ENCODE measurements at regions not wholly inside any gene's neighbourhood (a gene's known extent, or its start where the extent isn't known, plus 50 kb on each side); places are given as distances from the start of the nearest gene placed in this dataset.

DNA sequence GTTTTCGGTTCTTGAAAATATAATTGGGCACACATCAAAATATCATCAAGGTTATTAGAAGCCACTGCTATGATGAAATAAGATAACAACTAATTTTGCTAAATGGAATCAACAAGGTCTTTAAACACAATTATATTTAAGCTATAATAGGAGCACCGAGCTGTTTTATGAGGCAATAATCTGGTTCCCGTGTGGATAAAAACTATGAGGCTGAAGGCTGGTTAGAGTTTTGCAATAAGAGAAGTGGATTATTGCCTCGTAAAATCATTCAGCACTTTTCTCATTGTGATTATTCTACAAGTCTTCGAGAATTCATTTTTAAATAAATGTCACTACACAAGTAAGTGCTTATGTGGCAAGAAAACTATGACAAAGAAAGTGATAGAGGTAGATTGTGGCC lies 975.7 kb upstream of the ADGRL2 start (continued):
- TF ChIP-seq CHD1 (IDR thresholded peaks at IDR 0.05; ENCODE audit: low read depth, low read length) (no peak), RXRA (IDR thresholded peaks at IDR 0.05; ENCODE audit: insufficient read depth, low read depth, low read length) (no peak)

All from H1 (cell line).